NCI-H1694 (cell line): ENCODE measurements at regions not wholly inside any gene's neighbourhood (a gene's known extent, or its start where the extent isn't known, plus 50 kb on each side); places are given as distances from the start of the nearest gene placed in this dataset.
"Not testable (repeated sequence)": the region's sequence is repeated elsewhere in the genome, so short reads cannot be mapped to it uniquely, and the experiment has no call there.

Experiments used
- DNase-seq: peaks from one replicate; lab custom pipeline; 2025; lab: John Stamatoyannopoulos, UW

GRCh38 chr7:16369855-16370254 lies 51.5 kb downstream of the CRPPA start:
- DNase-seq = no peak

GRCh38 chr7:16369309-16369708 lies 52.0 kb downstream of the CRPPA start:
- not testable (repeated sequence) for DNase-seq

- DNase-seq = no peak
These were observed 52.5 kb downstream of the CRPPA start for GRCh38 chr7:16368885-16369284.

GRCh38 chr7:16367115-16367514 lies 54.2 kb downstream of the CRPPA start:
- no peak for DNase-seq

- no peak for DNase-seq
These were observed 55.4 kb downstream of the CRPPA start for GRCh38 chr7:16365952-16366351.

GRCh38 chr7:16365177-16365576 lies 56.2 kb downstream of the CRPPA start:
- DNase-seq = no peak

- peak; percentile 8 for DNase-seq
These were observed 62.1 kb downstream of the CRPPA start for GRCh38 chr7:16359216-16359615.

GRCh38 chr7:16357921-16358320 lies 63.4 kb downstream of the CRPPA start:
- DNase-seq = peak; percentile 98

- DNase-seq = no peak
These were observed 63.9 kb downstream of the CRPPA start for GRCh38 chr7:16357474-16357873.

GRCh38 chr7:16356301-16356958 lies 64.9 kb downstream of the CRPPA start:
- no peak for DNase-seq

- no peak for DNase-seq
These were observed 66.8 kb downstream of the CRPPA start for GRCh38 chr7:16354573-16354972.

- no peak for DNase-seq
These were observed 68.1 kb downstream of the CRPPA start for GRCh38 chr7:16353226-16353625.

GRCh38 chr7:16350634-16351033 lies 70.7 kb downstream of the CRPPA start:
- DNase-seq = no peak

GRCh38 chr7:16348251-16348650 lies 73.1 kb downstream of the CRPPA start:
- no peak for DNase-seq

- no peak for DNase-seq
These were observed 73.5 kb downstream of the CRPPA start for GRCh38 chr7:16347827-16348192.

- DNase-seq = no peak
These were observed 74.1 kb downstream of the CRPPA start for GRCh38 chr7:16347066-16347826.

- no peak for DNase-seq
These were observed 75.1 kb downstream of the CRPPA start for GRCh38 chr7:16345979-16346958.

GRCh38 chr7:16344927-16345326 lies 76.4 kb downstream of the CRPPA start:
- no peak for DNase-seq

- no peak for DNase-seq
These were observed 77.7 kb downstream of the CRPPA start for GRCh38 chr7:16343612-16344011.

- no peak for DNase-seq
These were observed 83.3 kb downstream of the CRPPA start for GRCh38 chr7:16338065-16338464.

- no peak for DNase-seq
These were observed 95.2 kb downstream of the CRPPA start for GRCh38 chr7:16326106-16326505.

- DNase-seq = no peak
These were observed 98.0 kb downstream of the CRPPA start for GRCh38 chr7:16323313-16323712.
